HG02571 (cell line): ENCODE measurements at regions not wholly inside any gene's neighbourhood (a gene's known extent, or its start where the extent isn't known, plus 50 kb on each side); places are given as distances from the start of the nearest gene placed in this dataset.
"Not testable (repeated sequence)": the region's sequence is repeated elsewhere in the genome, so short reads cannot be mapped to it uniquely, and the experiment has no call there.

ENCODE experiments used
- ATAC-seq: cut with Tn5 transposase; IDR thresholded peaks from one replicate; pipeline ENCODE4 v1.9.1; 2021; ENCODE audit warnings: mild to moderate bottlenecking, moderate library complexity; ENCODE audit not compliant: unreplicated experiment

DNA sequence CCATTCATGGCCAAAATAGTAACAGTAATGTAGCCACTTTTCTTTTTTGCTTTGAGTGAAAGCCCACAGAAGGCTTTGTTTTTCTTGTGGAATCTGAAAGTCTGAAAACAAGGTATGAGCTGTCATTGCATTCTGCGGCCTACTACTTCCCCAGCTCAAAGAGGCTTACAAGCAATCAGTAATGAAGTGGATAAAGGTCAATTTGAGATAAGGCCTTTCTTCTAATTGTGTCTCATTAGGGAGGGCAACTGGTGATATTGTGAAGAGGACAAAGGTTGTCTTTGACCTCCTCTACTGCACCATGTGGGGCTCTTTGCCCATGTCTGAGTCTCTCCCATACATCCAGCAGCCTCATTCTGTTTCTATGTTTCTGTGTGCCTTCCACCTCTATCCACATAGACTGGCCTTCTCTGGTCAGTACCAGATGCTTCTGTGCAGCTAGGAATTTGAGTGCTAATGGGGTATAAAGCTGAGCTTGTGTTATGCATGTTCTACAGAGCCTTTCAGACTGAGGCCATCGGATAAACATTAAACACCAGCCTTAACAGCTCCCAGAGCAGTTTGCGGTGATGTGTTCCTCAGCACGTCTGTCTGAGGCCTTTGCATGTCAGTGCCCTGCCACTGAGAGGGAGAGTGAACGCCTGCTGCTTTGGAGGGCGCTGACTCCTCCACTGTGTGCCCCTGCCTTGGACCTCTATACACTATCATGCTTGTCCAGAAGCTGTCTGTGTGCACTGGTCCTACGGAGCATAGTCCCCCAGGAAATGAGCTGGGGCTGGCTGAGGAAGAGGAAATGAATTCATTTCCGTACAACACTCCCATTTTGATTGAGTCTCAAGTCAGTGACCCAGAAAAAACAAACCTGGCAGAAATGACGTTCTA, 80.2 kb downstream of the SH2D1A start:
- no peak for ATAC-seq

DNA sequence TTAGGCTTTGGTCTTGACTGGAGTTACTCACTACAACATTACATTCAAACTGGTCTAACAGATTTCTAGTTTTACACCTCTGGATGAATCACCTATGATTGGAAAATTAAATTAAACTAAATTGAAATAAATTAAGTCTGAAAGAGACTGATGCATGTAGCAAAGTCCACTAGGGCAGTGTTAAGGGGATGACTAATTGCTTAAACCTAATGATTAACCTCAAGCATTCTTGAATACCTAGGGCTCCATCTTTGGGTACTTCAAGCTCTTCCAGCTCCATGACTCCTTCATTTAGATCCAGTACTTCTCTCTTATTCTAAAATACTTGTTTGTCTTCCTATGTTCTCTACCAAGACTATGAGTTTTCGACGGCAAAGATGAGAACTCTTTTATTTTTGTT, 86.8 kb downstream of the SH2D1A start:
- no peak for ATAC-seq

GRCh38 chrX:124435616-124436015, 89.3 kb downstream of the SH2D1A start:
- no peak for ATAC-seq

- no peak for ATAC-seq
These were observed 94.3 kb downstream of the SH2D1A start for GRCh38 chrX:124440695-124441094.

GRCh38 chrX:124441971-124442590, 95.7 kb downstream of the SH2D1A start:
- ATAC-seq, result no peak

GRCh38 chrX:124455966-124456365, 109.6 kb downstream of the SH2D1A start:
- no peak for ATAC-seq

GRCh38 chrX:124459851-124460250, 113.5 kb downstream of the SH2D1A start:
- not testable (repeated sequence) for ATAC-seq

DNA sequence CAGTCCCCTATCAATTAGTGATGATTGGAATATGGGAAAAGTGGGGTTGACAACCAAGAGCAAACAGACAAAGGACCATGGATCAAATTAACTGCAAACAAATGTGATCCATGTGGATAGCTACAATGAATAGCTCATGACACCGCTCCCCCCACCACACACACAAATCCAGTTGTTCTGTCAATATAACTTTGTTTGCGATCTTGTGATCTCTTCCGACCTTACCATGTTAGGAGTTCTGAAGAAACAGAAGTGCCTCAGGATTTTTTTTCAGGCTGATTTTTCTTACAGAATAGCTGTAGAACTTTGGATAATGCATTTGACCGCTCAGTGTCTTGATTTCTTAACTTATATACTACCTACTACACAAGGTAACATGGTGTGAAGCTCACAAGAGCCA, 116.6 kb downstream of the SH2D1A start:
- ATAC-seq, result no peak

DNA sequence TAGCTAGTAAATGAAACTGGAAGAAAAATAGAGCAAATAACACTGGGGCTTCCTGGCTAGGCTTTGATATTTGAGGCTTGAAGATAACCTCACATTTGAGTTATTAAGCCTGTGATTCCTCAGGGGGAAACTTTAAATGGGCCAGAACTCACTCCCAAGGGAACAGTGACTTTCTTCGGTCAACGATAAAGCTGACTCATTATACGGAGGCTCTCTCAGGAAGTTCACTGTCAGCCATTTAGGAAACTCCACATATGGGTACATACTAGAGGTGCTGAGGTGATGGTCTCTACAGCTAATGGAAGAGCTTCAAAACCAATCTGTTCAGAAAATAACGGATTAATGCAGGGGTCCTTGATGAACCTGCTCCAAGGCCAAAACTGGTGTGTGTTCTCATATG, 120.8 kb downstream of the SH2D1A start:
- no peak for ATAC-seq

DNA sequence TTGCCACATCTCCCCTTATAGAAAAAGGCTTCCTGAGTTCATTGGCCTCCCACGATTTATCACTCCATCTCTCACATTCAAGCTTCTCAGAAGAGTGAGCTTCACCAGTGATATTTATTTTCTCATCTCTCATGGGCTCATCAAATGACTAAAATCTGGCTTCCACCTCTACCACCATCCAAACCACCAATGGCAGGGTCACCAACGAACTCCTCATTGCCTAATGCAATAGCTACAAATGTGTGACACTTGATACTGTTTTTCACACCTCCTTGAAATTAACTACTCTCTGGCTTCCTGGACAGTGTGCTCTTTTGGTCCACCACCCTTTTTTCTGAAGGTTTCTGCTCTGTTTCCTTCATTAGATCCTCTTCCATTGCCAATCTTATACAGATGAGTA, 129.0 kb downstream of the SH2D1A start:
- no peak for ATAC-seq

GRCh38 chrX:124476562-124476961, 130.2 kb downstream of the SH2D1A start:
- no peak for ATAC-seq

DNA sequence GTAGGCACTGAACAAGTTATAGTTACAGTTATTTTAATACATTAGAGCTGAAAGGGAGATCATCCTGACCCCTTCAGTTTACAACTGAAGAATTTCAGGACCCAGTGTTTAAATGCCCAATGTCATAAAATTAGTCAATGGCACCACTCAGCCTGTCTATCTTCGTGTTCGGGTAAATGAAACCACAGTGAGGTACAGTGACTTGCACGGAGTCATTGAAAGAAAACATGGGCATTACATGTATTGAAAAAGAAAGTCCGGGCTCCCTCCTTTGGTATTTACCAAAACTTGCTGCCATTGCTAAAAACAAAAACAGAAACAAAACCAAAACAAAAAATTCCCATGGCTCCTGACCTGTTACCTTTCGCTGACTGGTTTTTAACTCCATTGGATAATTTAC, 131.7 kb downstream of the SH2D1A start:
- ATAC-seq, result no peak

GRCh38 chrX:124488412-124489161, 142.2 kb downstream of the SH2D1A start:
- ATAC-seq, result peak; percentile 42

DNA sequence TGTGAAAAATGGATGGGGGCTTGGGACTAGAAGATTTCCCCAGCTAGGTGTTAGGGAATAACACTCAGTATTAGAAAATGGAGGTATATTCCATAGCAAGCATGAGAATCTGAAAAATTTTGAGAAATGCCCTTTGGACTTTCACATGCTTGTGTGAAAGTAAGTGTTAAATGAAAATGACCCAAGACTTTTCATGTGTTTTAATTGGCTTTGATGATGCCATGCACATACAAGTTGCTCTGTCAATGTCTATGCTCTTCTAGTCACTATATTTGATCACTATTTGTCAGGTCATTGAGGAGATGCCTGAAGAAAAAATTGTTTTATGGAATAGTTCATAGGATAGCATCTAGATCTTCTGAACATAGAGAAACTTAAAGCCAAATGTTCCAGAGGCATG, 147.6 kb downstream of the SH2D1A start:
- no peak for ATAC-seq

DNA sequence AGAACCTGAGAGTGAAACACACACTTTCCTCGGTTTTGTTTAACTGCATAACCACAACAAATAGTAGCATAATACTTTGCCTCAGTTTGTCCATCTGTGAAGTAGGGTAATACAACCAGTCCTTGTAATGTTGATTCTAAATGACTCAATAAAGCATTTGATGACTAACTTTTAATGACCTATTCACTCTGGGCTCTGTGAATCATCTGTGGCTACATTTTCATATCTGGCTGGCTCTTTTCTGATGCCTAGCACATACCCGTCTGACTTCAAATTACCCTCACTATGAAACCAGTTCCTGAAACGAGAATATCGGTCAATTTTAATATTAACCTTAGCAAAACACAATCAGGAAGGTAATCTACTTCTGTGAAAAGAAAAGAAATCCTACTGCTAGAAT, 151.0 kb downstream of the SH2D1A start:
- ATAC-seq, result no peak

DNA sequence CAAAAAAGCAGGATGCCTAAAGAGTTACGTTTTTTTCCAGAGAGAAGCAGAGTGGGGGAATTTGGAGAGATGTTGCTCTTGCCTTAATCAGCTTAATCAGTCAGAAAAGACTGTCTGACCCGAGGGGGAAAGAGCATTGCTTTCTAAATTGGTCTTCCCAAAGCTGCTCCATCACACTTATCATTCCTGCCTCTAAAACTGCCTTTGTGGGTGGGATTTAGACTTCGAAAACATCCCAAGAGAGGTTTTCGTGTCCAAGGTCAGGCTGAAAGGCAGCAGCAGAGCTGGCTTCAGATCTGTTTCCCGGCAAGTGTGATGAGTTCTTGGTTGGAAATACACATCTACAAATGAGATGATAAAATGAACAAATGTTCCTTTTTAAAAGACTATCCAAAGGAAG, 155.2 kb downstream of the SH2D1A start:
- no peak for ATAC-seq

DNA sequence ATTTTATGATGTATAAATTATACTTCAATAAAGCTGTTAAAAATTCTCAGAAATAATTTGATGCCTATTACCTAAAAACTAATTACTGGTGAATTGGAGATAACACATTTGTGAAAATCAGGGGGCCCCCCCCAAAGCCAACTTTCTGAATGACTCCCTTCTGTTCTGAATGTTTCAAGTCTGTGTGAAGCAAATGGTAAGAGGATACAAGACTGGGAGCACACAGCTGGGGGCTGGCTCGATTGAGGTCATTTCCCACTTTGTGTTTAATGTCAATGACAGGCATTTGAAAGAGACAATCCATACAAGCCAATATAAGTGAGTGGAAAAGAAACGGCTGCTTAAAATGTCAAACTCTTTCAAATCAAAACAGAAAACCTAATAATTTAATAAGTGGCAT, 155.8 kb downstream of the SH2D1A start:
- no peak for ATAC-seq

GRCh38 chrX:124502599-124502998, 156.2 kb downstream of the SH2D1A start:
- ATAC-seq, result no peak

DNA sequence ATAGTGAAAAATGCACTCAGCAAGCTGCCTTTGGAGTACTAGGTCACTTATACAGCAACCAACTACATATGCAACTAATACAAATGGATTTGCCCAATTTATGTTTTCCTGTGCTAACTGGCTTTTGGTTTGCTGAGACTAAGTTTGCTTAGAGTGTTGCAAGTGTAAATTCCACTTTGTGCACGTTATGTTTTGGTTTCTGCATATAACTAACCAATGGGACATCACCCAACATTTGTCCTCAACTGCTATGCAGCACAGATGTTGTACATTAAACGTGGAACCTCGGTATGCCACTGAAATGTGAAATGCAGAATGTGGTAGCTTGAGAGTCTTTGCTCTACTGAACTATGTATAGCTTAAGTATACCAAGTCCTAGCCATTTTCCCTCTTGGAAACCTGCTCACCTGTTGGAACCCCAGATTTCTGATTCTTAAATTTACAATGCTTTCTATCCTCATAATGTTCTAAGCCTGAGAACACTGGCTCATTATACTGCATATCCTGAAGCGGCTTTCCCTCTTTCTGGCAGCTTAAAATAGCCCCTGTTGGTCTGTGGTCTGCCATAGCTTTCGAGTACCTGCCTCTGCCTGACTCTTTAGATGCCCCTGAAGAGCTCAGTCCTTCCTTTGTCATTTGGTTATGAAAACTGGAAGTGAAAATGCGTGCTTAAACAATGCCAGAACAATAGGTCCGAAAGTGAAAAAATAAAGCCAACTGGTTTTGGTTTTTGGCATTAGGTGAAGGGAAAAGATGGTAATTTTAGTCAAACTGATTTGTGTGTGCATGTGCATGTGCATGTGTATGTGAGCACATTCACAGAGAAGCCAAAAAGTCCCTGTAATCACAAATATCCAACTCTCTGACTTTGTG, 158.0 kb downstream of the SH2D1A start:
- ATAC-seq, result peak; percentile 85

GRCh38 chrX:124506066-124506465, 159.7 kb downstream of the SH2D1A start:
- ATAC-seq, result no peak

GRCh38 chrX:124507246-124507645, 160.9 kb downstream of the SH2D1A start:
- no peak for ATAC-seq
